Dermis microvascular lymphatic vessel endothelial cell (primary cell): ENCODE measurements at regions not wholly inside any gene's neighbourhood (a gene's known extent, or its start where the extent isn't known, plus 50 kb on each side); places are given as distances from the start of the nearest gene placed in this dataset.

Experiments used
- DNase-seq, 2 donors: peaks; one replicate each; pipeline versions ENCODE4 v3.0.0 to v3.0.0-alpha.2; 2010; ENCODE audit warnings: low read depth in 2 of 2

GRCh38 chr6:28766426-28766825, 157.4 kb downstream of the TRIM27 start:
- no peak for DNase-seq

GRCh38 chr6:28767133-28767532, 156.7 kb downstream of the TRIM27 start:
- DNase-seq, result no peak

GRCh38 chr6:28767691-28768090, 156.1 kb downstream of the TRIM27 start:
- no peak for DNase-seq

- DNase-seq, result no peak
Observed at GRCh38 chr6:28768187-28768913, 155.4 kb downstream of the TRIM27 start.

GRCh38 chr6:28769626-28770402, 154.0 kb downstream of the TRIM27 start:
- DNase-seq, result no peak

- DNase-seq, result no peak
Observed at GRCh38 chr6:28770732-28771131, 153.1 kb downstream of the TRIM27 start.

- DNase-seq, result no peak
Observed at GRCh38 chr6:28771401-28772267, 152.2 kb downstream of the TRIM27 start.

GRCh38 chr6:28772480-28773381, 151.1 kb downstream of the TRIM27 start:
- DNase-seq, result no peak

- DNase-seq, result no peak
Observed at GRCh38 chr6:28774292-28775051, 149.3 kb downstream of the TRIM27 start.

GRCh38 chr6:28775052-28775376, 148.8 kb downstream of the TRIM27 start:
- no peak for DNase-seq

- DNase-seq, result no peak
Observed at GRCh38 chr6:28775405-28776129, 148.2 kb downstream of the TRIM27 start.

- DNase-seq, result no peak
Observed at GRCh38 chr6:28776269-28777146, 147.3 kb downstream of the TRIM27 start.

GRCh38 chr6:28777147-28777461, 146.7 kb downstream of the TRIM27 start:
- no peak for DNase-seq

GRCh38 chr6:28782113-28782673, 141.6 kb downstream of the TRIM27 start:
- no peak for DNase-seq

GRCh38 chr6:28785962-28786679, 137.7 kb downstream of the TRIM27 start:
- no peak for DNase-seq

GRCh38 chr6:28789553-28790083, 134.2 kb downstream of the TRIM27 start:
- DNase-seq, result peak in 1 of 2 donors; percentile 52

GRCh38 chr6:28791002-28791383, 132.8 kb downstream of the TRIM27 start:
- no peak for DNase-seq
